ENCODE measurements at regions not wholly inside any gene's neighbourhood (a gene's known extent, or its start where the extent isn't known, plus 50 kb on each side); places are given as distances from the start of the nearest gene placed in this dataset.

DNA sequence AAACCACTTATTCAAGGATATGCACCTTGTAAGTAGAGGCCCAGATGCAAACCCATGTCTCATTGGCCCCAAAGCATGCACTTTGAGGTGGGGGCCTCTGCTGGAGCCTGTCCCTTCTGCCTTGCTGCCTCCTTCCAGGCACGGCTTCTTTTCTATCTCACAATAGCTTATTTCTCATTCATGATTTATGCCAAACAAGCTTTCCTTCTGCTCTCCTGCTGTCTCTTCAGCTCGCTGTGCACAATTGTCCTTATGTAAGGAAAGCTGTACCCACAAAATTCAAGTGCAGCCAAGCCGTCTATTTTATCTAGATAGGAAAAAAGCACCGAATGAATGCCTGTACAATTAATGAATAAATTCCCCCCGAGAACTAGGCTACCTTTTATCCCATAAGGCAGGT, 124.8 kb upstream of the PACRGL start:
- Histone ChIP-seq H3K27me3 (no peaks in the 10 kb centered on the region), H3K9me3 (replicated peaks in 1 of 3) (no peaks in the 10 kb centered on the region), H3K4me3 (no peak overlapping the region), H3K27ac (no peak overlapping the region), H3K4me1 (replicated peaks in 1 of 2) (no peaks in the 10 kb centered on the region), H3K36me3 (replicated peaks in 1 of 2) (no peaks in the 10 kb centered on the region)
- DNase-seq: no peak
- intact Hi-C loops (cut with DNase I): no loop called here
- TF ChIP-seq CTCF (IDR thresholded peaks at IDR 0.05): no peak
- no peak for TF ChIP-seq POLR2A (IDR thresholded peaks at IDR 0.05)
- 85 to 95% (median 90%) methylated on average over 5 of the region's 5 CpGs for WGBS, 4 donors

DNA sequence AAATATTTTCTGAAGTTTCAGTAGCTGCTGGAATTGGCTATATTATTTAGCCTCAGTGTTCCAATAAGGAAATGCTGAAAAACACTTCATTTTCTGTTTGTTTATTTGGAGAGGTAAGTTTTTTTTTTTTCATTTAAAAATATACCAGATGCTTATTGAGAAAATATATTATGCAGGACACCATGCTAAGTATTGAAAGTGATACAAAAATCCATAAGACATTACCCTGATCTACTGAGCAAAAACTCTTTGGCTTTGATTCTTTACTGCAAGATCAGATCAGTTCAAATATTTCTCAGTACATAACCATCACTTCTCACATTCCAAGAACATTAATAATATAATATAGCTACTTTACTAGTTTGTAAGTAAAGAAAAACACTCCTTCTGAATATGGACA, 123.4 kb upstream of the PACRGL start:
- H3K4me1 ChIP-seq (replicated peaks in 1 of 2): no peaks in the 10 kb centered on the region
- no peak overlapping the region for H3K27ac ChIP-seq
- intact Hi-C loops (cut with DNase I): no loop called here
- no peaks in the 10 kb centered on the region for H3K36me3 ChIP-seq (replicated peaks in 1 of 2)
- no peaks in the 10 kb centered on the region for H3K27me3 ChIP-seq
- TF ChIP-seq POLR2A (IDR thresholded peaks at IDR 0.05): no peak
- no peak for TF ChIP-seq CTCF (IDR thresholded peaks at IDR 0.05)
- no peak for DNase-seq
- no peaks in the 10 kb centered on the region for H3K9me3 ChIP-seq (replicated peaks in 1 of 3)
- H3K4me3 ChIP-seq: no peak overlapping the region

DNA sequence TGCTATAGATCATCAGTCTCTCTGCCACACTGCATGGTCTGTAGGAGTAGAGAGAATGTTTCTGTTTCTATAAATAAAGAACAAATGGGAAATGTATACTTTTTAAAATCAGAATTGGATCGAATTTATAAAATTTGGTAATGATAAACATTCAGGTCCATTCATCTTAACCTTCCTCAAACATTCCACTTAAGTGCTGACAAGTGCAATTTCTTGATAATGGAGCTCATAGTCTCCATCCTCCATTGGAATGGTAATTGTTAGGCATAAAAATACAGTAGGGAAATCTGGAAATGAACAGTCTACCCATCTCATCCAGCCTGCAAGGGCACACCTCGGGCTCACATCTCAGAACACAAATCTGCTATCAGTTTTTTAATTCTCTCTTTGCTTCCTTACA, 122.6 kb upstream of the PACRGL start:
- H3K9me3 ChIP-seq (replicated peaks in 1 of 3): no peaks in the 10 kb centered on the region
- WGBS, 4 donors: 74 to 84% (median 79%) methylated on average over 2 of the region's 2 CpGs
- no peaks in the 10 kb centered on the region for H3K36me3 ChIP-seq (replicated peaks in 1 of 2)
- H3K4me1 ChIP-seq (replicated peaks in 1 of 2): no peaks in the 10 kb centered on the region
- H3K4me3 ChIP-seq: no peak overlapping the region
- H3K27ac ChIP-seq: no peak overlapping the region
- no peak for TF ChIP-seq POLR2A (IDR thresholded peaks at IDR 0.05)
- TF ChIP-seq CTCF (IDR thresholded peaks at IDR 0.05): no peak
- H3K27me3 ChIP-seq: no peaks in the 10 kb centered on the region
- DNase-seq: no peak
- intact Hi-C loops (cut with DNase I): no loop called here

DNA sequence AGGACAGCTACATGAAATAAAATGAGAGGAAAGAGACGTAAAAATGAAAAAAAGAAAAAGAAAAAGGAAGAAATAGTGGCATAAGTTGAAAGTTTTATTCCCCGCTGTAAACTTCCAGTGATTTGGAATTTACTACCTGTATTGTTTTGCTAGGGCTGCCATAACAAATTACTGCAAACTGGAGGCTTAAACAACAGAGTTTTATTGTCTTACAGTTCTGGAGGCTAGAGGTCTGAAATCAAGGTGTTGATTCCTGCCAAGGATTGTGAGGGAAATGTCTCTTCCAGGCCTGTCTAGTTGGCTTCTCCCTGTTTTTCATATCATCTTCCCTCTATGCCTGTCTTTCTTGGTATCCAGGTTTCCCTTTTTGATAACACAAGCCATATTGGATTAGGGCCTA, 119.4 kb upstream of the PACRGL start:
- intact Hi-C loops (cut with DNase I): no loop called here
- 90 to 95% (median 93%) methylated on average over 2 of the region's 2 CpGs for WGBS, 4 donors

More for the DNA sequence above, 119.4 kb upstream of the PACRGL start:
- Histone ChIP-seq H3K9me3 (replicated peaks in 1 of 3) (no peaks in the 10 kb centered on the region), H3K4me1 (replicated peaks in 1 of 2) (no peaks in the 10 kb centered on the region), H3K27ac (no peak overlapping the region), H3K27me3 (no peaks in the 10 kb centered on the region), H3K36me3 (replicated peaks in 1 of 2) (no peaks in the 10 kb centered on the region), H3K4me3 (no peak overlapping the region)
- no peak for DNase-seq
- TF ChIP-seq POLR2A (IDR thresholded peaks at IDR 0.05) (no peak), CTCF (IDR thresholded peaks at IDR 0.05) (no peak)
